WTC11 (cell line): ENCODE measurements at regions not wholly inside any gene's neighbourhood (a gene's known extent, or its start where the extent isn't known, plus 50 kb on each side); places are given as distances from the start of the nearest gene placed in this dataset.

ENCODE experiments used
- ATAC-seq: fragments of 200-7000 bp; cut with Tn5 transposase; 2 replicates; pipeline ENCODE4 v1.10.0; 2021; ENCODE audit warnings: mild to moderate bottlenecking, moderate library complexity
- CTCF ChIA-PET: fragments of 300-600 bp; sonication (Branson Sonifier 250); formaldehyde crosslinking; loops from one replicate; lab custom pipeline; 2021; ENCODE audit warnings: antibody characterized with exemption; lab: Charles Lee
- POLR2A ChIA-PET: fragments of 350-600 bp; sonication (Branson Sonifier 250); formaldehyde crosslinking; loops from one replicate; lab custom pipeline; 2021; ENCODE audit warnings: antibody characterized with exemption; lab: Charles Lee
- DNase-seq: peaks from one replicate; pipeline ENCODE4 v3.0.0; 2021; ENCODE audit warnings: low spot score
- H3K27ac Mint-ChIP-seq: 2 replicates; pipeline ENCODE4 v1.8.0; 2021; ENCODE audit warnings: mixed read lengths
- H3K27me3 Mint-ChIP-seq: 2 replicates; pipeline ENCODE4 v1.8.0; 2021; ENCODE audit warnings: low read depth, mild to moderate bottlenecking, moderate library complexity, mixed read lengths
- H3K36me3 Mint-ChIP-seq: 2 replicates; pipeline ENCODE4 v1.8.0; 2021; ENCODE audit warnings: mixed read lengths
- H3K4me1 Mint-ChIP-seq: 2 replicates; pipeline ENCODE4 v1.8.0; 2022; ENCODE audit warnings: mixed read lengths
- H3K4me3 Mint-ChIP-seq: 2 replicates; pipeline ENCODE4 v1.8.0; 2021; ENCODE audit warnings: mild to moderate bottlenecking, moderate library complexity, mixed read lengths
- H3K9me3 Mint-ChIP-seq: 2 replicates; pipeline ENCODE4 v1.8.0; 2021; ENCODE audit warnings: mixed read lengths
- AR ChIP-seq: fragments of 250-450 bp; sonication (Bioruptor Pico); IDR thresholded peaks from 2 replicates; pipeline ENCODE4 v1.9.0; 2021; ENCODE audit warnings: mild to moderate bottlenecking
- ATF1 ChIP-seq: sonication (generic); formaldehyde crosslinking; IDR thresholded peaks from 2 replicates; pipeline ENCODE4 v1.8.1; 2023; ENCODE audit warnings: mild to moderate bottlenecking, moderate library complexity, missing genetic modification reagents
- ATF3 ChIP-seq: sonication (generic); formaldehyde crosslinking; conservative IDR thresholded peaks from 2 replicates; pipeline ENCODE4 v1.8.1; 2022; ENCODE audit warnings: mild to moderate bottlenecking, missing genetic modification reagents
- CREB1 ChIP-seq: sonication (generic); formaldehyde crosslinking; IDR thresholded peaks from 2 replicates; pipeline ENCODE4 v1.8.0; 2023; ENCODE audit warnings: mild to moderate bottlenecking, missing genetic modification reagents
- E2F1 ChIP-seq: sonication (generic); formaldehyde crosslinking; IDR thresholded peaks from 2 replicates; pipeline ENCODE4 v1.8.0; 2022; ENCODE audit warnings: mild to moderate bottlenecking, missing genetic modification reagents
- FOXJ3 ChIP-seq: sonication (generic); formaldehyde crosslinking; IDR thresholded peaks from 2 replicates; pipeline ENCODE4 v1.9.0; 2021; ENCODE audit warnings: missing genetic modification reagents, mild to moderate bottlenecking, borderline replicate concordance
- FOXP1 ChIP-seq: sonication (generic); formaldehyde crosslinking; IDR thresholded peaks from 2 replicates; pipeline ENCODE4 v1.8.0; 2022; ENCODE audit warnings: missing genetic modification reagents, mild to moderate bottlenecking, moderate library complexity, borderline replicate concordance
- GABPB1 ChIP-seq: sonication (generic); formaldehyde crosslinking; IDR thresholded peaks from 2 replicates; pipeline ENCODE4 v1.8.1; 2023; ENCODE audit warnings: mild to moderate bottlenecking, missing genetic modification reagents
- GRHL2 ChIP-seq: fragments of 250-450 bp; sonication (Bioruptor Pico); IDR thresholded peaks from 2 replicates; pipeline ENCODE4 v1.8.0; 2022; ENCODE audit warnings: mild to moderate bottlenecking, moderate library complexity; ENCODE audit not compliant: insufficient replicate concordance, severe bottlenecking
- GTF2I ChIP-seq: fragments of 250-450 bp; sonication (Bioruptor Pico); conservative IDR thresholded peaks from 2 replicates; pipeline ENCODE4 v1.4.0; 2021; ENCODE audit warnings: mild to moderate bottlenecking
- JAZF1 ChIP-seq: fragments of 250-450 bp; sonication (Bioruptor Pico); IDR thresholded peaks from 2 replicates; pipeline ENCODE4 v1.9.0; 2021; ENCODE audit warnings: moderate library complexity, mild to moderate bottlenecking, inconsistent platforms
- JUN ChIP-seq: sonication (generic); formaldehyde crosslinking; IDR thresholded peaks from 2 replicates; pipeline ENCODE4 v1.8.0; 2023; ENCODE audit warnings: mild to moderate bottlenecking, missing genetic modification reagents
- NFATC4 ChIP-seq: fragments of 250-450 bp; sonication (Bioruptor Pico); IDR thresholded peaks from 2 replicates; pipeline ENCODE4 v1.9.0; 2021; ENCODE audit warnings: mild to moderate bottlenecking
- SMAD4 ChIP-seq: sonication (generic); formaldehyde crosslinking; IDR thresholded peaks from 2 replicates; pipeline ENCODE4 v1.8.0; 2022; ENCODE audit warnings: mild to moderate bottlenecking, missing genetic modification reagents
- SP1 ChIP-seq: sonication (generic); formaldehyde crosslinking; conservative IDR thresholded peaks from 2 replicates; pipeline ENCODE4 v1.8.1; 2022; ENCODE audit warnings: missing genetic modification reagents
- TEAD4 ChIP-seq: sonication (generic); formaldehyde crosslinking; IDR thresholded peaks from 2 replicates; pipeline ENCODE4 v1.8.0; 2022; ENCODE audit warnings: mild to moderate bottlenecking, missing genetic modification reagents
- USF2 ChIP-seq: sonication (generic); formaldehyde crosslinking; IDR thresholded peaks from 2 replicates; pipeline ENCODE4 v1.8.1; 2023; ENCODE audit warnings: mild to moderate bottlenecking, missing genetic modification reagents, moderate library complexity
- ZBTB21 ChIP-seq: sonication (generic); formaldehyde crosslinking; IDR thresholded peaks from 2 replicates; pipeline ENCODE4 v1.8.1; 2023; ENCODE audit warnings: mild to moderate bottlenecking, missing genetic modification reagents, borderline replicate concordance
- ZNF317 ChIP-seq: sonication (generic); formaldehyde crosslinking; IDR thresholded peaks from 2 replicates; pipeline ENCODE4 v1.8.1; 2023; ENCODE audit warnings: low read depth, mild to moderate bottlenecking, moderate library complexity, missing genetic modification reagents, borderline replicate concordance
- ZNF396 ChIP-seq: fragments of 250-450 bp; sonication (Bioruptor Pico); IDR thresholded peaks from 2 replicates; pipeline ENCODE4 v1.8.0; 2021; ENCODE audit warnings: mild to moderate bottlenecking, moderate library complexity, borderline replicate concordance
- ZNF423 ChIP-seq: fragments of 250-450 bp; sonication (Bioruptor Pico); IDR thresholded peaks from 2 replicates; pipeline ENCODE4 v2.1.2; 2022; ENCODE audit warnings: mild to moderate bottlenecking, moderate library complexity
- ZNF671 ChIP-seq: fragments of 250-450 bp; sonication (Bioruptor Pico); IDR thresholded peaks from 2 replicates; pipeline ENCODE4 v1.8.0; 2021; ENCODE audit warnings: mild to moderate bottlenecking
- ZSCAN18 ChIP-seq: fragments of 250-450 bp; sonication (Bioruptor Pico); IDR thresholded peaks from 2 replicates; pipeline ENCODE4 v2.1.2; 2022; ENCODE audit warnings: mild to moderate bottlenecking, moderate library complexity
- TF ChIP-seq, protein P1 (sequence below): sonication (generic); formaldehyde crosslinking; IDR thresholded peaks from 2 replicates; pipeline ENCODE4 v1.8.0; 2022; ENCODE audit warnings: mild to moderate bottlenecking, missing genetic modification reagents
- TF ChIP-seq, protein P2 (sequence below): sonication (generic); formaldehyde crosslinking; IDR thresholded peaks from 2 replicates; pipeline ENCODE4 v1.8.0; 2022; ENCODE audit warnings: mild to moderate bottlenecking, missing genetic modification reagents
- TF ChIP-seq, protein P3 (sequence below): sonication (generic); formaldehyde crosslinking; IDR thresholded peaks from 2 replicates; pipeline ENCODE4 v1.8.0; 2023; ENCODE audit warnings: missing genetic modification reagents, mild to moderate bottlenecking, borderline replicate concordance

DNA sequence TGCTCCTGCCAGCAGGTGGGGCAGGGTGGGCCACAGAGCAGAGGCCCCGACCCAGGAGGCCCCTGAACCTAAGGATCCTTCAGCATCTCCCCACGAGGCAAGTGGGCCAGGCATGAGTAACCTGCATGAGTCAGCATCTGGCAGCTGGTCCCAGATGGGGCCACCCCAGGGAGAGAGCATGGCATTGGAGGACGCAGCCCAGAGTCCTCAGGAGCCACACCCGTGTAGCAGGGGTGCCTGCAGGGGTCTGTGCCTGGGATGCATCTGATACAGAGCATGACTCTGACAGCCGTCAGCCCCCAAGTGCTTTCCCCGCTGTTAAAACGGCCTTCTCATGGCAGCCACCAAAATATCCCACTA, 185.6 kb upstream of the SALL3 start:
- H3K27me3 Mint-ChIP-seq = no peaks in the 10 kb centered on the region; the same call in 1 of the 2 replicates
- peaks cover 13% of the 10 kb centered on the region for H3K36me3 Mint-ChIP-seq
- DNase-seq = no peak
- POLR2A ChIA-PET = no interaction called here
- no peak overlapping the region for H3K27ac Mint-ChIP-seq
- peaks cover 24% of the 10 kb centered on the region for H3K9me3 Mint-ChIP-seq
- H3K4me3 Mint-ChIP-seq = no peak overlapping the region
- TF ChIP-seq SP1 (CRISPR knock-in tag) (no peak), ZNF317 (CRISPR knock-in tag) (no peak), ZNF423 (CRISPR knock-in tag) (no peak), FOXJ3 (no peak), ATF1 (CRISPR knock-in tag) (no peak), GRHL2 (no peak), USF2 (CRISPR knock-in tag) (no peak), NFATC4 (no peak), SMAD4 (CRISPR knock-in tag) (no peak), GTF2I (no peak), JUN (no peak), FOXP1 (CRISPR knock-in tag) (no peak), ZSCAN18 (CRISPR knock-in tag) (no peak), TEAD4 (no peak), JAZF1 (CRISPR knock-in tag) (no peak), AR (CRISPR knock-in tag) (no peak)
- TF ChIP-seq, protein P1, sequence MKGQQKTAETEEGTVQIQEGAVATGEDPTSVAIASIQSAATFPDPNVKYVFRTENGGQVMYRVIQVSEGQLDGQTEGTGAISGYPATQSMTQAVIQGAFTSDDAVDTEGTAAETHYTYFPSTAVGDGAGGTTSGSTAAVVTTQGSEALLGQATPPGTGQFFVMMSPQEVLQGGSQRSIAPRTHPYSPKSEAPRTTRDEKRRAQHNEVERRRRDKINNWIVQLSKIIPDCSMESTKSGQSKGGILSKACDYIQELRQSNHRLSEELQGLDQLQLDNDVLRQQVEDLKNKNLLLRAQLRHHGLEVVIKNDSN (CRISPR knock-in tag) = no peak
- TF ChIP-seq, protein P2, sequence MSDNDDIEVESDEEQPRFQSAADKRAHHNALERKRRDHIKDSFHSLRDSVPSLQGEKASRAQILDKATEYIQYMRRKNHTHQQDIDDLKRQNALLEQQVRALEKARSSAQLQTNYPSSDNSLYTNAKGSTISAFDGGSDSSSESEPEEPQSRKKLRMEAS = no peak
- TF ChIP-seq, all 79 proteins: peak for 0
- CTCF ChIA-PET = no interaction called here
- H3K4me1 Mint-ChIP-seq = no peaks in the 10 kb centered on the region
- no peak for ATAC-seq

GRCh38 chr18:78796693-78797455, 182.7 kb upstream of the SALL3 start:
- Mint-ChIP-seq H3K27ac (no peak overlapping the region), H3K4me1 (no peaks in the 10 kb centered on the region), H3K27me3 (no peaks in the 10 kb centered on the region; the same call in 1 of the 2 replicates), H3K36me3 (peaks cover 8% of the 10 kb centered on the region), H3K4me3 (no peak overlapping the region), H3K9me3 (peaks cover 23% of the 10 kb centered on the region)
- CTCF ChIA-PET = no interaction called here
- POLR2A ChIA-PET = no interaction called here
- DNase-seq (no peak), ATAC-seq (no peak)
- TF ChIP-seq ATF3 (CRISPR knock-in tag) (no peak), GABPB1 (no peak), CREB1 (no peak), ZNF396 (no peak), E2F1 (CRISPR knock-in tag) (no peak), ZBTB21 (CRISPR knock-in tag) (no peak), ZNF671 (CRISPR knock-in tag) (no peak)
- TF ChIP-seq, protein P3, sequence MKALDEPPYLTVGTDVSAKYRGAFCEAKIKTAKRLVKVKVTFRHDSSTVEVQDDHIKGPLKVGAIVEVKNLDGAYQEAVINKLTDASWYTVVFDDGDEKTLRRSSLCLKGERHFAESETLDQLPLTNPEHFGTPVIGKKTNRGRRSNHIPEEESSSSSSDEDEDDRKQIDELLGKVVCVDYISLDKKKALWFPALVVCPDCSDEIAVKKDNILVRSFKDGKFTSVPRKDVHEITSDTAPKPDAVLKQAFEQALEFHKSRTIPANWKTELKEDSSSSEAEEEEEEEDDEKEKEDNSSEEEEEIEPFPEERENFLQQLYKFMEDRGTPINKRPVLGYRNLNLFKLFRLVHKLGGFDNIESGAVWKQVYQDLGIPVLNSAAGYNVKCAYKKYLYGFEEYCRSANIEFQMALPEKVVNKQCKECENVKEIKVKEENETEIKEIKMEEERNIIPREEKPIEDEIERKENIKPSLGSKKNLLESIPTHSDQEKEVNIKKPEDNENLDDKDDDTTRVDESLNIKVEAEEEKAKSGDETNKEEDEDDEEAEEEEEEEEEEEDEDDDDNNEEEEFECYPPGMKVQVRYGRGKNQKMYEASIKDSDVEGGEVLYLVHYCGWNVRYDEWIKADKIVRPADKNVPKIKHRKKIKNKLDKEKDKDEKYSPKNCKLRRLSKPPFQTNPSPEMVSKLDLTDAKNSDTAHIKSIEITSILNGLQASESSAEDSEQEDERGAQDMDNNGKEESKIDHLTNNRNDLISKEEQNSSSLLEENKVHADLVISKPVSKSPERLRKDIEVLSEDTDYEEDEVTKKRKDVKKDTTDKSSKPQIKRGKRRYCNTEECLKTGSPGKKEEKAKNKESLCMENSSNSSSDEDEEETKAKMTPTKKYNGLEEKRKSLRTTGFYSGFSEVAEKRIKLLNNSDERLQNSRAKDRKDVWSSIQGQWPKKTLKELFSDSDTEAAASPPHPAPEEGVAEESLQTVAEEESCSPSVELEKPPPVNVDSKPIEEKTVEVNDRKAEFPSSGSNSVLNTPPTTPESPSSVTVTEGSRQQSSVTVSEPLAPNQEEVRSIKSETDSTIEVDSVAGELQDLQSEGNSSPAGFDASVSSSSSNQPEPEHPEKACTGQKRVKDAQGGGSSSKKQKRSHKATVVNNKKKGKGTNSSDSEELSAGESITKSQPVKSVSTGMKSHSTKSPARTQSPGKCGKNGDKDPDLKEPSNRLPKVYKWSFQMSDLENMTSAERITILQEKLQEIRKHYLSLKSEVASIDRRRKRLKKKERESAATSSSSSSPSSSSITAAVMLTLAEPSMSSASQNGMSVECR (CRISPR knock-in tag) = no peak
